ENCODE measurements at regions not wholly inside any gene's neighbourhood (a gene's known extent, or its start where the extent isn't known, plus 50 kb on each side); places are given as distances from the start of the nearest gene placed in this dataset.
A peak's percentile ranks its signal among the peaks of the same experiment; 100 is the strongest.
"Not testable (repeated sequence)": the region's sequence is repeated elsewhere in the genome, so short reads cannot be mapped to it uniquely, and the experiment has no call there.

GRCh38 chr7:127460077-127460476, 67.6 kb upstream of the ZNF800 start:
- TF ChIP-seq, protein P1, sequence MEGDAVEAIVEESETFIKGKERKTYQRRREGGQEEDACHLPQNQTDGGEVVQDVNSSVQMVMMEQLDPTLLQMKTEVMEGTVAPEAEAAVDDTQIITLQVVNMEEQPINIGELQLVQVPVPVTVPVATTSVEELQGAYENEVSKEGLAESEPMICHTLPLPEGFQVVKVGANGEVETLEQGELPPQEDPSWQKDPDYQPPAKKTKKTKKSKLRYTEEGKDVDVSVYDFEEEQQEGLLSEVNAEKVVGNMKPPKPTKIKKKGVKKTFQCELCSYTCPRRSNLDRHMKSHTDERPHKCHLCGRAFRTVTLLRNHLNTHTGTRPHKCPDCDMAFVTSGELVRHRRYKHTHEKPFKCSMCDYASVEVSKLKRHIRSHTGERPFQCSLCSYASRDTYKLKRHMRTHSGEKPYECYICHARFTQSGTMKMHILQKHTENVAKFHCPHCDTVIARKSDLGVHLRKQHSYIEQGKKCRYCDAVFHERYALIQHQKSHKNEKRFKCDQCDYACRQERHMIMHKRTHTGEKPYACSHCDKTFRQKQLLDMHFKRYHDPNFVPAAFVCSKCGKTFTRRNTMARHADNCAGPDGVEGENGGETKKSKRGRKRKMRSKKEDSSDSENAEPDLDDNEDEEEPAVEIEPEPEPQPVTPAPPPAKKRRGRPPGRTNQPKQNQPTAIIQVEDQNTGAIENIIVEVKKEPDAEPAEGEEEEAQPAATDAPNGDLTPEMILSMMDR (IDR thresholded peaks at IDR 0.05; ENCODE audit: borderline replicate concordance, extremely low read depth, insufficient read depth) = no peak
- no peaks in the 10 kb centered on the region for H3K27me3 ChIP-seq (ENCODE audit: control insufficient read depth, insufficient read depth, low read length)
- peaks cover 0 to 3% (median 0%) of the 10 kb centered on the region in 3 donors for H3K9me3 ChIP-seq (ENCODE audit: control insufficient read depth in 2 of 3, insufficient read depth in 1 of 3, low read length in 3 of 3)
- H3K36me3 ChIP-seq (ENCODE audit: control insufficient read depth in 2 of 3, insufficient read depth in 3 of 3, low read length in 3 of 3) = no peaks in the 10 kb centered on the region
- DNase-seq (no peak), FAIRE-seq (no peak)
- no peak overlapping the region for H3K9ac ChIP-seq (ENCODE audit: low read length in 3 of 3)
- no peak overlapping the region for H3K4me3 ChIP-seq (ENCODE audit: low read length in 3 of 3)
- intact Hi-C loops (cut with DNase I) = no loop called here
- H3K4me1 ChIP-seq (ENCODE audit: control insufficient read depth in 2 of 3, insufficient read depth in 2 of 3, low read depth in 1 of 3, low read length in 3 of 3) = no peaks in the 10 kb centered on the region
- H3K27ac ChIP-seq (ENCODE audit: low read depth in 2 of 2, low read length in 2 of 2) = no peak overlapping the region

DNA sequence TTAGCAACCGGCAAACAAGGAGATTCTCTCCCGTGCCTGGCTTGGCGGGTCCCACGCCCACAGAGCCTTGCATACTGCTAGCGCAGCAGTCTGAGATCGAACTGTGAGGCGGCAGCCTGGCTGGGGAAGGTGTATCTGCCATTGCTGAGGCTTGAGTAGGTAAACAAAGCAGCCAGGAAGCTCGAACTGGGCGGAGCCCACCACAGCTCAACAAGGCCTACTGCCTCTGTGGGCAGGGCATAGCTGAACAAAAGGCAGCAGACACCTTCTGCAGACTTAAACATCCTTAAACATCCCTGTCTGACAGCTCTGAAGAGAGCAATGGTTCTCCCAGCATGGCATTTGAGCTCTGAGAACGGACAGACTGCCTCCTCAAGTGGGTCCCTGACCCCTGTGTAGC, 58.8 kb upstream of the ZNF800 start:
- H3K9ac ChIP-seq (ENCODE audit: low read length in 3 of 3); H3K27me3 ChIP-seq (ENCODE audit: control insufficient read depth, insufficient read depth, low read length); FAIRE-seq; H3K4me3 ChIP-seq (ENCODE audit: low read length in 3 of 3); H3K4me1 ChIP-seq (ENCODE audit: control insufficient read depth in 2 of 3, insufficient read depth in 2 of 3, low read depth in 1 of 3, low read length in 3 of 3); DNase-seq; intact Hi-C loops (cut with DNase I); H3K36me3 ChIP-seq (ENCODE audit: control insufficient read depth in 2 of 3, insufficient read depth in 3 of 3, low read length in 3 of 3); H3K27ac ChIP-seq (ENCODE audit: low read depth in 2 of 2, low read length in 2 of 2): not testable (repeated sequence)
- H3K9me3 ChIP-seq (ENCODE audit: control insufficient read depth in 2 of 3, insufficient read depth in 1 of 3, low read length in 3 of 3) = peaks cover 0 to 11% (median 0%) of the 10 kb centered on the region in 3 donors

DNA sequence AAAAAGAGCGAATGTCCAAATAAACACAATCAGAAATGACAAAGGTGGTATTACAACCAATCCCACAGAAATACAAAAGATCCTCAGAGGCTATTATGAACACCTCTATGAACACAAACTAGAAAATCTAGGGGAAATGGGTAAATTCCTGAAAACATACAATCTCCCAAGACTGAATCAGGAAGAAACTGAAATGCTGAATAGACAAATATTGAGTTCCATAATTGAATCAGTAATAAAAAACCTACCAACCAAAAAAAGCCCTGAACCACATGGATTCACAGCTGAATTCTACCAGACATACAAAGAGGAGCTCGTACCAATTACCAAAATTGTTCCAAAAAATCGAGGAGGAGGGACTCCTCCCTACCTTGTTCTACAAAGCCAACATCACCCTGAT, 56.1 kb upstream of the ZNF800 start:
- intact Hi-C loops (cut with DNase I) = no loop called here
- FAIRE-seq (no peak), DNase-seq (no peak)
- Histone ChIP-seq H3K9me3 (ENCODE audit: control insufficient read depth in 2 of 3, insufficient read depth in 1 of 3, low read length in 3 of 3) (peaks cover 0 to 14% (median 0%) of the 10 kb centered on the region in 3 donors), H3K36me3 (ENCODE audit: control insufficient read depth in 2 of 3, insufficient read depth in 3 of 3, low read length in 3 of 3) (no peaks in the 10 kb centered on the region), H3K27me3 (ENCODE audit: control insufficient read depth, insufficient read depth, low read length) (no peaks in the 10 kb centered on the region), H3K9ac (ENCODE audit: low read length in 3 of 3) (no peak overlapping the region), H3K4me3 (ENCODE audit: low read length in 3 of 3) (no peak overlapping the region), H3K27ac (ENCODE audit: low read depth in 2 of 2, low read length in 2 of 2) (no peak overlapping the region), H3K4me1 (ENCODE audit: control insufficient read depth in 2 of 3, insufficient read depth in 2 of 3, low read depth in 1 of 3, low read length in 3 of 3) (no peaks in the 10 kb centered on the region)
- TF ChIP-seq, protein P1 (IDR thresholded peaks at IDR 0.05; ENCODE audit: borderline replicate concordance, extremely low read depth, insufficient read depth) = no peak

DNA sequence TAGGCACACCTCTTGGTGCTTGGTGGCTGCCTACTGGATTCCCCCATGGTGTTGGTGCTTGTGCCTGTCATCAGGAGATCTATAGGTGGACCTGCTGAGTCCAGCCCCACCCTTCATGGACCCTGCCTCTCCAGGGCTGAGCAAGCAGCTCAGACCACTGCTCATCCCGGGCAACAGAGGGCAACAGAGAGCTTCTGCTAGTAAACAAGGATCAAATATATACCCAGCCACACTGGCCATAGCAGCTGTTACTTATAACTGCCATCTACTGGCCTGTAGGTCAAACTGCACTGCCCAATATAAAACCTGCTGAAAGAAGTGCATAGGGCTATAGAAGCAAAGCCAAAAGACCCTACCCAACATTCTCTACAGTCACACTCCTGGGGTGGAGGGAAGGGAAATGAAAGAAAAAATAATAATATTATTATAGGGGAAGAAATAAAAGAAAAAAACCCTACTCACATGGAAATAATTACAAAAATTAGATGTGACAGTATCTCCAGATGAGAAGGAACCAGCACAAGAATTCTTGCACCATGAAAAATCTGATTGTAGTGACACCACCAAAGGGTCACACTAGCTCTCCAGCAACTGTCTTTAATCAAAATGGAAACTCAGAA, 54.9 kb upstream of the ZNF800 start:
- Histone ChIP-seq H3K27me3 (ENCODE audit: control insufficient read depth, insufficient read depth, low read length) (no peaks in the 10 kb centered on the region), H3K4me3 (ENCODE audit: low read length in 3 of 3) (no peak overlapping the region), H3K27ac (ENCODE audit: low read depth in 2 of 2, low read length in 2 of 2) (no peak overlapping the region), H3K36me3 (ENCODE audit: control insufficient read depth in 2 of 3, insufficient read depth in 3 of 3, low read length in 3 of 3) (no peaks in the 10 kb centered on the region), H3K9ac (ENCODE audit: low read length in 3 of 3) (no peak overlapping the region), H3K9me3 (ENCODE audit: control insufficient read depth in 2 of 3, insufficient read depth in 1 of 3, low read length in 3 of 3) (peaks cover 0 to 14% (median 0%) of the 10 kb centered on the region in 3 donors), H3K4me1 (ENCODE audit: control insufficient read depth in 2 of 3, insufficient read depth in 2 of 3, low read depth in 1 of 3, low read length in 3 of 3) (no peaks in the 10 kb centered on the region)
- peak in 1 of 5 donors; percentile 11 for DNase-seq
- FAIRE-seq = no peak
- intact Hi-C loops (cut with DNase I) = no loop called here
- TF ChIP-seq, protein P1 (IDR thresholded peaks at IDR 0.05; ENCODE audit: borderline replicate concordance, extremely low read depth, insufficient read depth) = peak; percentile 29

Measured in kidney (tissue), 13 donors.